ENCODE measurements at regions not wholly inside any gene's neighbourhood (a gene's known extent, or its start where the extent isn't known, plus 50 kb on each side); places are given as distances from the start of the nearest gene placed in this dataset.

DNA sequence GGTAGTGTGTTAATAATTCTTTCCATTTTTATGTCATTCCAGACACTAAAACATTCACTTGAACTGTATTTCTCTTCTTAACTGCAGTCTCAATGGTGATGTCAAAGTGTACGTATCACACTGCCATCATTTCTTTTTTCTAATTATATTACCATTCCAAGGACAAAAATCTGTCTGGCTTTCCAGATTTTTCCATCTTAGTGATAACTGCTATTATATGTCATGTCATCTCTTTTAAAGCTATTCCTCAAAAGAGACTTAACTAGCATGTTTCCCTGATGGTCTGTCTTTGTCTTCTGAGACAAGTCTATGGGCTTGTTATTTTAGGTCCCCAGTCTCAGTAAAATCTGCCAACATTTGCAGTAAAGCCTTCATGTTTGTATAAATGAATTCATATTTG, 1207.1 kb downstream of the PCDH17 start:
- TF ChIP-seq ZFP3 (CRISPR knock-in tag; IDR thresholded peaks at IDR 0.05) (no peak), RARB (CRISPR knock-in tag; IDR thresholded peaks at IDR 0.05) (no peak), ZNF70 (CRISPR knock-in tag; IDR thresholded peaks at IDR 0.05) (no peak), TOX (CRISPR knock-in tag; IDR thresholded peaks at IDR 0.05; ENCODE audit: borderline replicate concordance) (no peak), ZNF565 (CRISPR knock-in tag; conservative IDR thresholded peaks at IDR 0.05; ENCODE audit: low read depth) (no peak), TCF4 (CRISPR knock-in tag; IDR thresholded peaks at IDR 0.05; ENCODE audit: borderline replicate concordance) (no peak)
- TF ChIP-seq, protein P1, sequence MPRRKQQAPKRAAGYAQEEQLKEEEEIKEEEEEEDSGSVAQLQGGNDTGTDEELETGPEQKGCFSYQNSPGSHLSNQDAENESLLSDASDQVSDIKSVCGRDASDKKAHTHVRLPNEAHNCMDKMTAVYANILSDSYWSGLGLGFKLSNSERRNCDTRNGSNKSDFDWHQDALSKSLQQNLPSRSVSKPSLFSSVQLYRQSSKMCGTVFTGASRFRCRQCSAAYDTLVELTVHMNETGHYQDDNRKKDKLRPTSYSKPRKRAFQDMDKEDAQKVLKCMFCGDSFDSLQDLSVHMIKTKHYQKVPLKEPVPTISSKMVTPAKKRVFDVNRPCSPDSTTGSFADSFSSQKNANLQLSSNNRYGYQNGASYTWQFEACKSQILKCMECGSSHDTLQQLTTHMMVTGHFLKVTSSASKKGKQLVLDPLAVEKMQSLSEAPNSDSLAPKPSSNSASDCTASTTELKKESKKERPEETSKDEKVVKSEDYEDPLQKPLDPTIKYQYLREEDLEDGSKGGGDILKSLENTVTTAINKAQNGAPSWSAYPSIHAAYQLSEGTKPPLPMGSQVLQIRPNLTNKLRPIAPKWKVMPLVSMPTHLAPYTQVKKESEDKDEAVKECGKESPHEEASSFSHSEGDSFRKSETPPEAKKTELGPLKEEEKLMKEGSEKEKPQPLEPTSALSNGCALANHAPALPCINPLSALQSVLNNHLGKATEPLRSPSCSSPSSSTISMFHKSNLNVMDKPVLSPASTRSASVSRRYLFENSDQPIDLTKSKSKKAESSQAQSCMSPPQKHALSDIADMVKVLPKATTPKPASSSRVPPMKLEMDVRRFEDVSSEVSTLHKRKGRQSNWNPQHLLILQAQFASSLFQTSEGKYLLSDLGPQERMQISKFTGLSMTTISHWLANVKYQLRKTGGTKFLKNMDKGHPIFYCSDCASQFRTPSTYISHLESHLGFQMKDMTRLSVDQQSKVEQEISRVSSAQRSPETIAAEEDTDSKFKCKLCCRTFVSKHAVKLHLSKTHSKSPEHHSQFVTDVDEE (CRISPR knock-in tag; IDR thresholded peaks at IDR 0.05) = no peak
- TF ChIP-seq, protein P2, sequence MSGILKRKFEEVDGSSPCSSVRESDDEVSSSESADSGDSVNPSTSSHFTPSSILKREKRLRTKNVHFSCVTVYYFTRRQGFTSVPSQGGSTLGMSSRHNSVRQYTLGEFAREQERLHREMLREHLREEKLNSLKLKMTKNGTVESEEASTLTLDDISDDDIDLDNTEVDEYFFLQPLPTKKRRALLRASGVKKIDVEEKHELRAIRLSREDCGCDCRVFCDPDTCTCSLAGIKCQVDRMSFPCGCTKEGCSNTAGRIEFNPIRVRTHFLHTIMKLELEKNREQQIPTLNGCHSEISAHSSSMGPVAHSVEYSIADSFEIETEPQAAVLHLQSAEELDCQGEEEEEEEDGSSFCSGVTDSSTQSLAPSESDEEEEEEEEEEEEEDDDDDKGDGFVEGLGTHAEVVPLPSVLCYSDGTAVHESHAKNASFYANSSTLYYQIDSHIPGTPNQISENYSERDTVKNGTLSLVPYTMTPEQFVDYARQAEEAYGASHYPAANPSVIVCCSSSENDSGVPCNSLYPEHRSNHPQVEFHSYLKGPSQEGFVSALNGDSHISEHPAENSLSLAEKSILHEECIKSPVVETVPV (CRISPR knock-in tag; IDR thresholded peaks at IDR 0.05) = no peak

Measured in SK-N-SH treated with all-trans-retinoic acid at 6 μM for 48 hours (cell line).